Heart right ventricle (tissue), 16 donors: ENCODE measurements at regions not wholly inside any gene's neighbourhood (a gene's known extent, or its start where the extent isn't known, plus 50 kb on each side); places are given as distances from the start of the nearest gene placed in this dataset.
"Not testable (repeated sequence)": the region's sequence is repeated elsewhere in the genome, so short reads cannot be mapped to it uniquely, and the experiment has no call there.

Experiments used
- ATAC-seq, 8 donors: fragments of 200-7000 bp; cut with Tn5 transposase; one replicate each; pipeline ENCODE4 v1.9.1; 2020; ENCODE audit warnings: mild to moderate bottlenecking in 8 of 8, moderate library complexity in 8 of 8, moderate number of reproducible peaks in 1 of 8
- DNase-seq, 2 donors: peaks; one replicate each; pipeline ENCODE4 v3.0.0-alpha.2; 2020
- H3K27ac ChIP-seq, 10 donors: fragments of 200-600 bp; sonication (generic) in 2 of 10; one replicate each; pipeline versions ENCODE4 v1.5.0 to v1.8.0; 2020 to 2022; ENCODE audit warnings: mild to moderate bottlenecking in 3 of 10
- H3K27me3 ChIP-seq, 7 donors: fragments of 200-600 bp; one replicate each; pipeline ENCODE4 v1.8.0; 2021 to 2022; ENCODE audit warnings: mild to moderate bottlenecking in 2 of 7
- H3K36me3 ChIP-seq, 9 donors: fragments of 200-600 bp; sonication (generic) in 1 of 9; one replicate each; pipeline versions ENCODE4 v1.5.0 to v1.8.0; 2020 to 2022; ENCODE audit warnings: mild to moderate bottlenecking in 2 of 9
- H3K4me1 ChIP-seq, 9 donors: fragments of 200-600 bp; sonication (generic) in 1 of 9; one replicate each; pipeline versions ENCODE4 v1.5.0 to v1.8.0; 2020 to 2022; ENCODE audit warnings: mild to moderate bottlenecking in 4 of 9
- H3K4me3 ChIP-seq, 10 donors: fragments of 200-600 bp; sonication (generic) in 2 of 10; one replicate each; pipeline versions ENCODE4 v1.5.0 to v1.8.0; 2020 to 2022; ENCODE audit warnings: mild to moderate bottlenecking in 7 of 10, moderate library complexity in 2 of 10
- H3K9me3 ChIP-seq, 11 donors: fragments of 200-600 bp in 10 of 11; sonication (generic) in 2 of 11; one replicate each; pipeline versions ENCODE4 v1.5.0 to v1.8.0; 2013 to 2022; ENCODE audit warnings: mild to moderate bottlenecking in 2 of 11, control low read depth in 1 of 11, moderate library complexity in 1 of 11
- WGBS, 2 donors: extraction: QIAGEN DNeasy Blood & Tissue Kit; methylation state at CpG; one replicate each; pipeline ENCODE4 v1.1.7; 2013; ENCODE audit warnings: inconsistent platforms in 1 of 2; 5-methylcytosine and 5-hydroxymethylcytosine counted together
- intact Hi-C, 10 donors: fragments of 100-400 bp; cut with DNase I; formaldehyde crosslinking; loops; one replicate each; pipeline versions ENCODE4 v1.11.1 to v1.14.2; 2022
- TF ChIP-seq, protein P1 (sequence below), 9 donors: fragments of 200-600 bp; sonication (generic) in 2 of 9; IDR thresholded peaks; one replicate each; pipeline versions ENCODE4 v1.5.0 to v1.8.0; 2021 to 2022; ENCODE audit warnings: antibody characterized with exemption in 9 of 9, mild to moderate bottlenecking in 5 of 9, moderate library complexity in 1 of 9
- donor health status: Arrhythmogenic right ventricular cardiomyopathy.
- donor health status: ischemic (EF 13 %, LVEDD 7.1; RV severe dilation, severe dysfunction).
- donor health status: healthy with polysubstance abuse.
- donor health status: DM: no; HTN: yes; CAD: no.
- donor health status: DM: no; HTN: no; CAD: no.
- donor health status: ischemic (EF 25% LVEDD 6.9; RV normal size, moderate dysfunction).
- donor health status: ischemic (EF 25% LVEDD 5.7; RV mildly dilated, moderate dysfunction).
- donor health status: healthy.
- donor health status: DM: yes; HTN: yes; CAD: no.
- donor health status: Ischemic cardiomyopathy.
- donor health status: ischemic (EF 35%, LVEDD 5.7; RV mildly dilated, moderate dysfunction).
- donor health status: nonischemic (EF 11% LVEDD 7.7; RV severe dilation, severe dysfunction).
- donor health status: DM: yes; HTN: yes; CAD: no.
- donor health status: PGD.
- donor health status: ischemic (EF 29% LVEDD 5.4; RV normal size, mild dysfunction).
- donor health status: nonischemic (EF 23%, LVEDD 6.1; RV moderate dilation, normal function).

DNA sequence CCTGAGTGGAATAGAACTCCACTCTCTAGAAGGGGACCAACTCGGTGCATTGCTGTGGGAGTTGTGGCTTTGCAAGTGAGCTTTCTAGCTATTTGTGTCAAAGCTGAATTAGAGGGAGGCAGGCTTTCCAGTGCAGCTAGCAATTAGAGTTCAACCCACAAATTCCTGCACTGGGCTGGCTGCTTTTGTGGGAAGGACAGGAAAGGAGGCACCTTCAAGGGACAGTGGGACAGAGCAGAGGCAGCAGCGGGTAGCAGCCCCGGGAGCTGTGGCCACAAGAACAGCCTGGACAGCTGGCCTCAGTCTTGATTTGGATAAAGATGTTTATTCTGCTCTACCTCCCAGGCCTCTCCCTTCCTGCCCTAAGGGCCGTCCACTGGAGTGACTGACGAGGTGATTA lies 83.7 kb upstream of the SLIT3 start:
- Histone ChIP-seq H3K4me1 (no peaks in the 10 kb centered on the region), H3K9me3 (peaks cover 0 to 20% (median 2%) of the 10 kb centered on the region in 11 donors), H3K4me3 (no peak overlapping the region), H3K27ac (no peak overlapping the region), H3K27me3 (peaks cover 0 to 6% (median 0%) of the 10 kb centered on the region in 7 donors), H3K36me3 (no peaks in the 10 kb centered on the region)
- no peak for DNase-seq
- TF ChIP-seq, protein P1, sequence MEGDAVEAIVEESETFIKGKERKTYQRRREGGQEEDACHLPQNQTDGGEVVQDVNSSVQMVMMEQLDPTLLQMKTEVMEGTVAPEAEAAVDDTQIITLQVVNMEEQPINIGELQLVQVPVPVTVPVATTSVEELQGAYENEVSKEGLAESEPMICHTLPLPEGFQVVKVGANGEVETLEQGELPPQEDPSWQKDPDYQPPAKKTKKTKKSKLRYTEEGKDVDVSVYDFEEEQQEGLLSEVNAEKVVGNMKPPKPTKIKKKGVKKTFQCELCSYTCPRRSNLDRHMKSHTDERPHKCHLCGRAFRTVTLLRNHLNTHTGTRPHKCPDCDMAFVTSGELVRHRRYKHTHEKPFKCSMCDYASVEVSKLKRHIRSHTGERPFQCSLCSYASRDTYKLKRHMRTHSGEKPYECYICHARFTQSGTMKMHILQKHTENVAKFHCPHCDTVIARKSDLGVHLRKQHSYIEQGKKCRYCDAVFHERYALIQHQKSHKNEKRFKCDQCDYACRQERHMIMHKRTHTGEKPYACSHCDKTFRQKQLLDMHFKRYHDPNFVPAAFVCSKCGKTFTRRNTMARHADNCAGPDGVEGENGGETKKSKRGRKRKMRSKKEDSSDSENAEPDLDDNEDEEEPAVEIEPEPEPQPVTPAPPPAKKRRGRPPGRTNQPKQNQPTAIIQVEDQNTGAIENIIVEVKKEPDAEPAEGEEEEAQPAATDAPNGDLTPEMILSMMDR (IDR thresholded peaks at IDR 0.05), result no peak
- ATAC-seq, result no peak
- intact Hi-C loops, result no loop called here
- 30 to 56% methylated on average over 5 of the region's 5 CpGs for WGBS, 2 donors

DNA sequence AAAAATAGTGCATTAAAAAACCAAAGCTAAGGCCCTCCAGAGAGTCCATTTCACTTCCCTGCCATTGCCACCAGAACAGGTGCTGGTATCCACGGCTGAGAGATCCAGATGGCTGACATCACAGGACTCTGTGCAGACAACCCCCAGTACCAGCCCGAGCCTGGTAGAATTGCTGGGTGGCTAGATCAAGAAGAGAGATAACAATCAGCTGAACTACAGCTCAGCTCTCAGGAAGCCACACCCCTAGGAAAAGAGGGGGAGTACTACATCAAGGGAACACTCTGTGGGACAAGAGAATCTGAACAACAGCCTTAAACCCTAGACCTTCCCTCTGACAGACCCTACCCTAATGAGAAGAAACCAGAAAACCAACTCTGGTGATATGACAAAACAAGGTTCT lies 73.8 kb upstream of the SLIT3 start:
- Histone ChIP-seq H3K9me3 (peaks cover 0 to 30% (median 8%) of the 10 kb centered on the region in 11 donors), H3K36me3 (no peaks in the 10 kb centered on the region), H3K4me3 (no peak overlapping the region), H3K27me3 (peaks cover 0 to 4% (median 0%) of the 10 kb centered on the region in 7 donors), H3K27ac (no peak overlapping the region), H3K4me1 (no peaks in the 10 kb centered on the region)
- intact Hi-C loops, result no loop called here
- no peak for DNase-seq
- ATAC-seq, result no peak
- 45 to 49% methylated on average over 2 of the region's 2 CpGs for WGBS, 2 donors
- TF ChIP-seq, protein P1 (IDR thresholded peaks at IDR 0.05), result no peak

DNA sequence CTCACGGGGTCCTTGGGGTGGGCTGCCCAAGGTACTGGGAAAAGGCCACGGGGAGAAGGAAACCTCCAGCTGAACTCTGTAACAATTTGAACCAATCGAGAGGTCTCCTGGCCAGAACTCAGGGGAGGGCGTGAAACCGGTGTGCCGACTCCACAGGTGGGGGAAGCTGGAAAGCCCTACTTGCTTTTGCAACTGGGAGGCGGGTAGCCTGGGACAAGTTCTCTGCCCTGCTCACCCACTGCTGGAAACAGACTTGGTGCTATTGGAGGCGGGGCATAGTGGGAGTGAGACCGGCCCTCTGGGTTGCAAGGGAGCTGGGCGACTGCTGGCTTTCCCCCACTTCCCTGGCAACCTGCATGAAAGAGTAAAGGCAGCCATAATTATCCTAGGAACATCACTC lies 73.2 kb upstream of the SLIT3 start:
- TF ChIP-seq, protein P1 (IDR thresholded peaks at IDR 0.05), result no peak
- Histone ChIP-seq H3K4me3 (no peak overlapping the region), H3K27ac (no peak overlapping the region), H3K36me3 (no peaks in the 10 kb centered on the region), H3K27me3 (peaks cover 0 to 4% (median 0%) of the 10 kb centered on the region in 7 donors), H3K9me3 (peaks cover 0 to 24% (median 5%) of the 10 kb centered on the region in 11 donors), H3K4me1 (no peaks in the 10 kb centered on the region)
- intact Hi-C loops, result no loop called here
- DNase-seq (no peak), ATAC-seq (no peak)
- WGBS, 2 donors, result 84% methylated on average over 10 of the region's 10 CpGs

DNA sequence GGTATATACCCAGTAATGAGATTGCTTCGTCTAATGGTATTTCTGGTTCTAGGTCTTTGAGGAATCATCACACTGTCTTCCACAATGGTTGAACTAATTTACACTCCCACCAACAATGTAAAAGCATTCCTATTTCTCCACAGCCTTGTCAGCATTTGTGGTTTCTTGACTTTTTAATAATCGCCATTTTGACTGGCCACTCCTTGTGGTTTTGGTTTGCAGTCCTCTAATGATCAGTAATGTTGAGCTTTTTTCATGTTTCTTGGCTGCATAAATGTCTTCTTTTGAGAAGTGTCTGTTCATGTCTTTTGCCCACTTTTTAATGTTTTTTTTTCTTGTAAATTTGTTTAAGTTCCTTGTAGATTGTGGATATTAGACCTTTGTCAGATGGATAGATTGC lies 70.9 kb upstream of the SLIT3 start:
- WGBS, 2 donors, result 86 to 89% methylated on average over 2 of the region's 2 CpGs
- intact Hi-C loops, ATAC-seq, H3K4me3 ChIP-seq, H3K36me3 ChIP-seq, H3K27ac ChIP-seq, DNase-seq, H3K4me1 ChIP-seq, H3K27me3 ChIP-seq: not testable (repeated sequence)
- peaks cover 0 to 18% (median 5%) of the 10 kb centered on the region in 11 donors for H3K9me3 ChIP-seq

DNA sequence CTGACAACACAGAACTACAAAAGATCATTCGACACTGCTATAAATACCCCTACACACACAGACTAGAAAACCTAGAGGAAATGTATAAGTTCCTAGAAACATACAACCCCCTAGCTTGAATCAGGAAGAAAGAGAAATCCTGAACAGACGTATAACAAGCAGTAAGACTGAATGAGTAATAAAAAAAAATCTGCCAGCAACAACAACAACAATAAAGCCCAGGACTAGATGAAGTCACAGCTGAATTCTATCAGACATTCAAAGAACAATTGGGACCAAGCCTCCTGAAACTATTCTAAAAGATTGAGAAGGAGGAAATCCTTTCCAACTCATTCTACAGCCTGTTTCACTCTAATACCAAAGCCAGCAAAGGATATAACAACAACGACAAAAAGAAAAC lies 68.2 kb upstream of the SLIT3 start:
- Histone ChIP-seq H3K27ac (no peak overlapping the region), H3K4me1 (no peaks in the 10 kb centered on the region), H3K36me3 (no peaks in the 10 kb centered on the region), H3K27me3 (peaks cover 0 to 9% (median 0%) of the 10 kb centered on the region in 7 donors), H3K4me3 (no peak overlapping the region), H3K9me3 (peaks cover 0 to 18% (median 5%) of the 10 kb centered on the region in 11 donors)
- WGBS, 2 donors, result 71% methylated on average over 3 of the region's 3 CpGs
- ATAC-seq (no peak), DNase-seq (no peak)
- intact Hi-C loops, result no loop called here
- TF ChIP-seq, protein P1 (IDR thresholded peaks at IDR 0.05), result no peak
